SK-N-SH (cell line): ENCODE measurements at regions not wholly inside any gene's neighbourhood (a gene's known extent, or its start where the extent isn't known, plus 50 kb on each side); places are given as distances from the start of the nearest gene placed in this dataset.

ENCODE experiments used
- CTCF ChIA-PET: fragments of 300-600, 350-600 bp; formaldehyde crosslinking; extraction: SDS; loops from one replicate; lab custom pipeline; 2021; lab: Yijun Ruan, JAX
- POLR2A ChIA-PET: fragments of 350-600 bp; sonication (Branson Sonifier 250); formaldehyde crosslinking; extraction: SDS; loops from one replicate; lab custom pipeline; 2020; ENCODE audit warnings: antibody characterized with exemption, inconsistent platforms; lab: Yijun Ruan, JAX
- DNase-seq: peaks from one replicate; pipeline ENCODE4 v3.0.0; 2012
- H2AFZ ChIP-seq: fragments of 200-600 bp; sonication (generic); 2 replicates; pipeline ENCODE4 v1.8.1; 2016; ENCODE audit warnings: antibody characterized with exemption, mild to moderate bottlenecking, low read depth
- H3F3A ChIP-seq: fragments of 200-600 bp; sonication (generic); replicated peaks from 2 replicates; pipeline ENCODE3; 2016; ENCODE audit warnings: antibody characterized with exemption, mild to moderate bottlenecking; ENCODE audit not compliant: insufficient read depth
- H3K27ac ChIP-seq, 2 experiments: fragments of 200-500 bp in 1 of 2; fragments of 200-600 bp in 1 of 2; sonication (Bioruptor generic) in 1 of 2; sonication (generic), shearing (Covaris generic) in 1 of 2; 2 replicates each; pipeline versions ENCODE4 v1.5.1 to v1.6.1; 2014 to 2016; ENCODE audit warnings: low read depth in 2 of 2, inconsistent platforms in 1 of 2, low read length in 1 of 2, mild to moderate bottlenecking in 1 of 2, mixed read lengths in 1 of 2
- H3K27me3 ChIP-seq: fragments of 200-600 bp; sonication (generic), shearing (Covaris generic); 2 replicates; pipeline ENCODE4 v1.6.1; 2016; ENCODE audit warnings: mixed run types; ENCODE audit not compliant: insufficient read depth
- H3K36me3 ChIP-seq, 2 experiments: fragments of 200-500 bp in 1 of 2; fragments of 200-600 bp in 1 of 2; sonication (Bioruptor generic) in 1 of 2; sonication (generic) in 1 of 2; replicated peaks in 1 of 2; 2 replicates each; pipeline versions ENCODE3 to v1.5.1; 2014 to 2016; ENCODE audit warnings: low read length in 1 of 2, mild to moderate bottlenecking in 1 of 2; ENCODE audit not compliant: insufficient read depth in 2 of 2, control insufficient read depth in 1 of 2
- H3K4me1 ChIP-seq, 2 experiments: fragments of 200-500 bp in 1 of 2; fragments of 200-600 bp in 1 of 2; sonication (Bioruptor generic) in 1 of 2; sonication (generic), shearing (Covaris generic) in 1 of 2; 2 replicates each; pipeline versions ENCODE4 v1.5.1 to v1.6.1; 2014 to 2016; ENCODE audit warnings: low read depth in 1 of 2, low read length in 1 of 2, mixed run types in 1 of 2; ENCODE audit not compliant: insufficient read depth in 2 of 2, control insufficient read depth in 1 of 2
- H3K4me2 ChIP-seq: fragments of 200-600 bp; sonication (generic), shearing (Covaris generic); 2 replicates; pipeline ENCODE4 v1.6.1; 2017; ENCODE audit warnings: mixed run types
- H3K4me3 ChIP-seq, 2 experiments: fragments of 200-500 bp in 1 of 2; fragments of 200-600 bp in 1 of 2; sonication (Bioruptor generic) in 1 of 2; sonication (generic), shearing (Covaris generic) in 1 of 2; 2 replicates each; pipeline versions ENCODE4 v1.5.1 to v1.8.1; 2014 to 2016; ENCODE audit warnings: low read depth in 2 of 2, inconsistent platforms in 1 of 2, low read length in 1 of 2, mild to moderate bottlenecking in 1 of 2, mixed read lengths in 1 of 2, moderate library complexity in 1 of 2
- H3K79me2 ChIP-seq: fragments of 200-600 bp; sonication (generic); 2 replicates; pipeline ENCODE4 v1.8.1; 2017; ENCODE audit warnings: mild to moderate bottlenecking; ENCODE audit not compliant: insufficient read depth
- H3K9ac ChIP-seq: fragments of 200-600 bp; sonication (generic); 2 replicates; pipeline ENCODE4 v1.6.1; 2017; ENCODE audit warnings: mixed run types
- H3K9me2 ChIP-seq: fragments of 200-600 bp; sonication (generic); 2 replicates; pipeline ENCODE4 v1.6.1; 2017; ENCODE audit warnings: mixed run types
- H3K9me3 ChIP-seq: fragments of 200-600 bp; sonication (generic); 2 replicates; pipeline ENCODE4 v1.6.1; 2017; ENCODE audit warnings: mixed run types, mild to moderate bottlenecking, moderate library complexity
- H4K20me1 ChIP-seq: fragments of 200-600 bp; sonication (generic); 2 replicates; pipeline ENCODE4 v1.6.1; 2017; ENCODE audit warnings: mild to moderate bottlenecking, mixed run types; ENCODE audit not compliant: insufficient read depth
- CTCF ChIP-seq: fragments of 200-600 bp; sonication (generic); IDR thresholded peaks from 2 replicates; pipeline ENCODE4 v1.6.1; 2017; ENCODE audit warnings: antibody characterized with exemption, mild to moderate bottlenecking, moderate library complexity
- FOSL2 ChIP-seq: IDR thresholded peaks from 2 replicates; pipeline ENCODE4 v1.4.0; 2012; ENCODE audit warnings: low read depth, mild to moderate bottlenecking, moderate library complexity, borderline replicate concordance
- IRF3 ChIP-seq: fragments of 150-350 bp; IDR thresholded peaks from 2 replicates; pipeline ENCODE4 v1.6.1; 2016; ENCODE audit warnings: mild to moderate bottlenecking, low read depth, low read length
- MAX ChIP-seq: IDR thresholded peaks from 2 replicates; pipeline ENCODE4 v1.4.0; 2012; ENCODE audit warnings: low read depth
- NRF1 ChIP-seq: IDR thresholded peaks from 2 replicates; pipeline ENCODE4 v1.6.1; 2012; ENCODE audit warnings: low read depth, mild to moderate bottlenecking, low read length
- PBX3 ChIP-seq: IDR thresholded peaks from 2 replicates; pipeline ENCODE4; 2012
- POLR2AphosphoS5 ChIP-seq: IDR thresholded peaks from 2 replicates; pipeline ENCODE4 v1.6.1; 2012; ENCODE audit warnings: low read depth, low read length
- RAD21 ChIP-seq: IDR thresholded peaks from 2 replicates; pipeline ENCODE4 v1.6.1; 2012; ENCODE audit warnings: mild to moderate bottlenecking, low read length
- REST ChIP-seq: IDR thresholded peaks from 2 replicates; pipeline ENCODE4 v1.6.1; 2012; ENCODE audit warnings: mild to moderate bottlenecking, low read depth, low read length, moderate library complexity
- TAF1 ChIP-seq: IDR thresholded peaks from 2 replicates; pipeline ENCODE4 v1.6.1; 2012; ENCODE audit warnings: low read depth, mild to moderate bottlenecking, low read length, moderate library complexity, borderline replicate concordance
- YY1 ChIP-seq: IDR thresholded peaks from 2 replicates; pipeline ENCODE4 v1.4.0; 2012; ENCODE audit warnings: low read depth, mild to moderate bottlenecking
- WGBS: methylation state at CpG from one replicate; pipeline ENCODE4 v1.1.6; 2017; ENCODE audit warnings: low lambda C conversion rate; 5-methylcytosine and 5-hydroxymethylcytosine counted together

- no peak overlapping the region for H3K27ac ChIP-seq
- no peaks in the 10 kb centered on the region for H3F3A ChIP-seq
- H3K4me2 ChIP-seq: no peak overlapping the region
- no peak overlapping the region for H3K9ac ChIP-seq
- no peaks in the 10 kb centered on the region for H3K4me1 ChIP-seq
- peaks cover 10% of the 10 kb centered on the region; the same call in 1 of the 2 replicates for H3K27me3 ChIP-seq
- no peak for TF ChIP-seq IRF3
- TF ChIP-seq FOSL2: no peak
- TF ChIP-seq REST: no peak
- TF ChIP-seq POLR2AphosphoS5: no peak
- no peak for TF ChIP-seq MAX
- no peak for TF ChIP-seq CTCF
- TF ChIP-seq TAF1: no peak
- no peak for TF ChIP-seq PBX3
- TF ChIP-seq YY1: no peak
- TF ChIP-seq RAD21: no peak
- no peak for TF ChIP-seq NRF1
- ChIA-PET CTCF (interaction anchor here (1.3 to 1.8 kb wide), 2 partner anchors 9 to 14 kb away, joined by 4 read pairs; no protein-coding TSS in a partner anchor), POLR2A (no interaction called here)
- H3K79me2 ChIP-seq: no peaks in the 10 kb centered on the region
- no peaks in the 10 kb centered on the region for H3K9me2 ChIP-seq
- 48% methylated on average over 15 of the region's 19 CpGs for WGBS
- DNase-seq: no peak
- no peaks in the 10 kb centered on the region for H3K9me3 ChIP-seq
- H2AFZ ChIP-seq: no peak overlapping the region
- H4K20me1 ChIP-seq: no peaks in the 10 kb centered on the region
- no peak overlapping the region for H3K4me3 ChIP-seq
- no peaks in the 10 kb centered on the region for H3K36me3 ChIP-seq
Observed at GRCh38 chr22:22125028-22125578, 119.5 kb upstream of the VPREB1 start.
